CD1c-positive myeloid dendritic cell (primary cell): ENCODE measurements at regions not wholly inside any gene's neighbourhood (a gene's known extent, or its start where the extent isn't known, plus 50 kb on each side); places are given as distances from the start of the nearest gene placed in this dataset.
A peak's percentile ranks its signal among the peaks of the same experiment; 100 is the strongest.
"Not testable (repeated sequence)": the region's sequence is repeated elsewhere in the genome, so short reads cannot be mapped to it uniquely, and the experiment has no call there.

Source experiments
- DNase-seq: peaks from one replicate; pipeline ENCODE4 v3.0.0-alpha.2; 2016; ENCODE audit errors: extremely low spot score

DNA sequence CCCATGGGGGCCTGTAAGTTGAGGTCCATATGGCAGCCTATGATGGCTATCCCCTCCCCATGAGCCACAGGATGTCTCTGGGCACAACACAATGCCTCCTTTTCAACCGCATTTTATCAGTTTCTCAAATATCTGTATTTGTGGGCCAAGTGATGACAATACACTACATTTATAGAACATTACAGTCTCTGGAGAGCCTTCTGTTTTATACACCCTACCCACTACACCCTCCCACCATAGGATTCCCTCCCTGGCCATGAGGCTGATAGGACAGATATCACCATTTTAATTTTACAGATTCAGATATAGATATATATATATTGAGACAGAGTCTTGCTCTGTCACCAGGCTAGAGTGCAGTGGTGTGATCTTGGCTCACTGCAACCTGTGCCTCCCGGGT, 236.8 kb downstream of the ENC1 start:
- DNase-seq: no peak

DNA sequence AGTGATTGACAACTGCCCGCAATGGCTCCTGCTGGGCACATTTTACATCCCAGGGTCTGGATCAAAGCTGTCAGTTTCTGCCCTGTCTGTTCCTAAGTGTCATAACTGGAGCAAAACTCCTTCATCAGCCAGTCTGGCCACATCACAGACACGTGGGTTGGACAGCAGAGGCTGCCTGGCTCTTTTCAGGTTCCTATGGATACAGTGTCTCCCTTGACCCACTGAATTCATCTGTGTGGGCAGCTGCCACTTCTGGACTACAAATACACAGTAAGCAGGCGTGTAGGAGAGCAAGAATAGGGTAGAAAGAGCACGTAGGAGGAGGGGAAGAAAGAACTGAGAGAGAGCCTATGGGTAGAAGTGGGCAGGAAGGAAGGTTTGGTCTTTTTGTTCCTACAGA, 238.0 kb downstream of the ENC1 start:
- DNase-seq: peak; percentile 90

DNA sequence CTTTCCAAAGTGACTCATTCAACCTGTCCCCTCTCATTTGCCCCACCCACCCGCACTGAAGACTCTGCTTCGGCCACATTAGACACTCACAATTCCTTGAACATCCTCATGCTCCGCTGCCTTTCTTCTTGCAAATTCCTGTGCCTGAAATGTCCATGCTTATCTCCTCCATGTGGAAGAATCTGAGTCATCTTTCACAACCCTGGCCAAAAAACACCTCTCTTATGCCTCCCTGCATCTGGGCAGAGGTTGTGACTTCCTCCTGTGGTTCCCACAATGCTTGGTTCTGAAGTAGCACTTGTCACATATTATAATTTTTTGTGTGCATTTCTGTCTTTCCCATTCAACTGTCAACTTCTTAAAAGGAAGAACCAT, 238.6 kb downstream of the ENC1 start:
- DNase-seq: peak; percentile 52

DNA sequence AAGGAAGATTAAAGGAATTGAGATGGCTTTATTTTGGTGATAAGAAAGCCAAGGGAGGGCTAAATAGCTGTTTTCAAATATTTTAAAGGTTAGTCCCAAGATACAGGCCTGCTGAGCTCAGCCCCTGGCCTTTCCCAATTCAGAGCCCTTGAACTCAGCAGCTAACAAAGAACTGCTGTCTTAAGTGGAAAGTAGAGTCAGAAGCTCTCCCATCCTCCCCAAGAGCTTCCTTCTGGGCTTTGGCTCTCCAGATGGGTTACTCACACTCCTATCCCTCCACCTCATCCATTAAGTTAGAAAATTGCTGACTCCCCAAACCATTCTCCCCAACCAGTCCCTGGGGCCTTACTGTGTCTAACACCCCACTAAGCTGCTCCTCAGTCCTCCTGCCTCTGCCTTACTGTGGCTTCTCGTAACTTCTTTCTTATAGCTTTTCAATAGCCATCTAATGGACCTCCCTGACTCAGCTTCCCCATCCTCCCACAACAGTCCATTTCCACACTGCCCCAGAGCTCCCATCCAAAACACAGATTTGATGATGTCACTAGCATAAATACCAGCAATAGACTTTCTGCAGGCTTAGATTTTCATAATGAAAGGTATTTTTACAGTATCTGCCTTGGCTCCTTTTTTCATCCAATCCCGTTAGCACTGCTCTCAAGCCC, 239.1 kb downstream of the ENC1 start:
- peak; percentile 59 for DNase-seq

DNA sequence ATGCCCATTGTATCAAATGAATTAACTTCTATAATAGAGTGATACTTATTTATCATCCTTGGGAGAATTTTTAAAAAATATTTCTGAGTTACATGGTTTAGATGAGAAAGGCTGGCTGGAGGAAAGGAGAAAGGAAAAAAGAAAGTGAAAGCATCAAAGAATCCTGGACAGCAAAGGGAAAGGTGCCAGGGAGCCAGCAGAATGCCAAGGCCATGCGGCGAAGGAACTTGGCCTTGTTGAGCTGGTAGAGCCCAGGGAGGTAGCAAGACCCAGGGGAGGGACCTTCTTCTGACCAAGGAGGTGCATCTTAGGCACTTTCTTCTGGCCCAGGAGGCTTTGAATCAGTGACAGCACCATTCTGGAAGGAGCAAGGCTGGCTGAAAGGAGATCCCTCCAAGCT, 240.5 kb downstream of the ENC1 start:
- no peak for DNase-seq

DNA sequence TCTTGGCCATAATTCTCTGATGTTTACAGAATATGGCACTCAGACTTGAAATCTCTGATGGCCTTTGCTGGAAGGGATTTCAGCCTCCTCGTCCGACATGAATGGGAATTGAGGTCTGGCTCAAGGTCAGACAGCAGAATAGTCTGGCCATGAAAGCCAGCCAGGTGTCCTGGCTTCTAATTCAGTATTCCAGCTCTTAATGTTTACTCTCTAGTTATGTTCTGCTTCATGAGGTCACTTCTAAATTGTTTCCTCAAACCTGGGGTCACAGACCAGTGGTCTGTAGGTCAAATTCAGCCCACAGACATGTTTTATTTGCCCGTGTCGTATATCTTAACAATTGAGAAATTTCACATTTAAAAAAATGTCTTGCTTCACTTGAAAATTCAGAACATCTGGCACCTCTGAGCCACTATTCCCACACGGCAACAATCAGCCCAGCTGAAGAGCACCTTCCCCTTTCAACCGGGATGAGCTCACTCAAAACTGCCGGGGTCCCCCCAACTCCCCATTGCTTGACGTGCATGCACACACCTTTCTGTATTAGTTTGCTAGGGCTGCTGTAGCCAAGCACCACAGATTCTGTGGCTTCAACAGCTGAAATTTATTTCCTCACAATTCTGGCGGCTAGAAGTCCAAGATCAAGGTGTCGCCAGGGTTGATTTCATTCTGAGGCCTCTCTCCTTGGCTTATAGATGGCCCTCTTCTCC, 243.5 kb downstream of the ENC1 start:
- no peak for DNase-seq

DNA sequence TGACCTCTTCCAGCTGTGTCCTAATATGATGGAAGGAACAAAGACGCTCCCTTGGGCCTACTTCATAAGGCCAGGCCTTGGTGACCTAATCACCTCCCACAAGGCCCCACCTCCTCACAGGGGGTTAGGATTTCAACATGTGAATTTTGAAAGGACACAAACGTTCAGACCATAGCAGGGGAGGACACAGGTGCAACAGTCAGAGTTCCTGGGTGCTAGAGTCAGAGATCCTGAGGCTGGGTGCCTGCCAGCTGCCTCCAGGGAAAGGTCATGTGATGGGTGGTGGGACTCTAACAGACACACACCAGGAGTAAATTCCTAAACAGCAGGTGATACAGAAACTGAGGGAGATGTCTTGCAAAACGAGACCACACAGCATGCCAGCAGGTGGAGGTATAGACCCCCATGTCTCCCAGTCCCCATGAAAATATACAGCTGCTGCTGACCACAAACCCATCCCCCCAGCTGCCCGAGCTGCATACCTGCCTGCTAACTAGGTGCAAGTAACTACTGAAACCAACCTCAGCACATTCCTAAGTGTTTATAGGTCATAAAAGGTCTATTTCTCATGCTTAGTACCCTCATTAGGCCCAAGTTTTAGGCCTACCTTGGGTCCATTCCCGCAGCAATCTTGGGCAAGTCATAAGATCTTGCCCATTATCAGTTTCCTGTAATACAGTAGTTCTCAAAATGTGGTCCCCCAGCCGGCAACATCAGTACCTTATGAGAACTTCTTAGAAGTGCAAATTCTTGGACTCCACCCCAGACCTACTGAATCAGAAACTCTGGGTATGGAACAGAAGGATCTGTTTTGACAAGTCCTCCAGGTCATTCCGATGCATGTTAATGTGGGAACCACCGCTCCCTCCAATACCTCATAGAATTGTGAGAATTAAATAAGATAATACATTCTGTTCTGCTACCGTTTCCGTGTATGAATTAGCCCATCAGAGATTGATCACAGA, 245.3 kb downstream of the ENC1 start:
- peak; percentile 20 for DNase-seq

DNA sequence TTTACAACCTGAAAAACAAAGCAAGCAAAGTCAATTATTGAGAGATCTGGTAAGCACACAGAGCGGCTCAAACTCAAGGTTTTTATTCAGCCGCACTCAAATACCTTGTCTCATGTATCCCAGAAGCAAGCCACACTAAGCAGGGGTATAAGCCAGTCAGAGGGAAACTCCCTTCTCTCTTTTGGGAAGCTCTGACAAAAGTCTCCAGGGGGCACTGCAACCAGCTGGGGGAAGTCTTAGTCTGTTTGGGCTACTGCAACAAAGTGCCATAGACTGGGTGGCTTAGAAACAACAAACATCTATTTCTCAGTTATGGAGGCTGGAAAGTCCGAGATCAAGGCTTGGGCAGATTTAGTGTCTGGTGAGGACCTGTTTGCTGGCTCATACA, 246.0 kb downstream of the ENC1 start:
- DNase-seq: peak; percentile 42

DNA sequence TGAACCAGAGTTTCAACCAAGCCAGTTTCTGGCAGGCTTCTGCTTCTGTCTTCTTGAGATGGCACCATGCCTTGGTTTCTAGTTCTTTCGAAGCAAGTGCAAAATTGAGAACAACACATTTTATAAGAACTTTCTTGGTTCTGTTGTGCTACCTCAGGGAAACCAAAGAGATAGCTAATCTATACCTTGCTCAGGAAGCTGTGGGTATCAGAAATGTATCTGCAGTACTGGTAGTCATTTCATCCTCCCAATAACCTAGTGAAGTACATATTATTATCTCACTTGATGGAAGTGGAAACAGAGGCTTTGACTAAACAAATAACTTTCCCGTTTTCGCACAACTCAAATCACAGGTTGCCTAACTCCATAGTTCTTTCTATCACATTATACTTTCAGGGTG, 246.6 kb downstream of the ENC1 start:
- DNase-seq: no peak

DNA sequence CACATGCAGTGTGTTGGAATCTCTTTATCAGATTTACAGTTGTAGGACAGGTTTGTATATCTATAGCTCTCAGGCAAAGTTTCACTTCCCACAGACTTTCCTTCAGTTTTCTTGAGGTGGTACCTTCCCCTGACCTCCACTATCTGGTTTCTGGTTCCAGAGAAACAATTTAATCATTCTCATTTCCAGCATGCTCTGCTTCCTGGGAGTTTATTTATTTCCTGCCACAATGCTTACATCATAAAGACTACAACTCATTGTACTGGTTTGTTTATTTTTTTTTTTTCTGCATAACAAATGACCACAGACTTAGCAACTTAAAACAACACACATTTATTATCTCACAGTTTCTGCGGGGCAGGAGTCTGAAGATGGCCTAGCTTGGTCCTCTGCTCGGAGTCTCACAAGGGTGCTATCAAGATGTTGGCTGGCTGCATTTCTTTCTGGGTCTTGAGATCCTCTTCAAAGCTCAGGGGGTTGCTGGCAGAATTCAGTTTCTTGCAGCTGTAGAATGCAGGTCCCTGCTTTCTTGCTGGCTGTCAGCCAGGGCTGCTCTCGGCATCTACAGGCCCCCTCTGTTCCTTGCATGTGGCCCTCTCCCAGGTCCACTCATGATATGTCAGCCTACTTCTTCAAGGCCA, 247.7 kb downstream of the ENC1 start:
- DNase-seq: peak; percentile 41

DNA sequence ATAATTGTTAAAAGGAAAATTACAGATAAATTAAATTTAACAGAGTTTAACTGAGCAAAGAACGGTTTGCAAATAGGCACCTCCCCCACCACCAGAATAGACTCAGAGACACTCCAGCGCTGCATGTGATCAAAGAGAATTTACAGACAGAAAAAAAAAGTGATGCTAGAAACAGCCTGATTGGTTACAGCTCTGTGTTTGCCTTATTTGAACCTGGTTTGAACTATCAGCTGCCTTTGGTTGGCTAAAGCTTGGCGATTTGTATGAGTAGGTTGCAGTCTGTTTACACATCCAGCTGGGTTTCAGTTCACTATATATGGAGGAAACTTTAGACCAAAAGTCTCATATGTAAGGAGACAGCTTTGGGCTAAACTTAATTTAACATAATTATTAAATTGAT, 249.1 kb downstream of the ENC1 start:
- peak; percentile 66 for DNase-seq

DNA sequence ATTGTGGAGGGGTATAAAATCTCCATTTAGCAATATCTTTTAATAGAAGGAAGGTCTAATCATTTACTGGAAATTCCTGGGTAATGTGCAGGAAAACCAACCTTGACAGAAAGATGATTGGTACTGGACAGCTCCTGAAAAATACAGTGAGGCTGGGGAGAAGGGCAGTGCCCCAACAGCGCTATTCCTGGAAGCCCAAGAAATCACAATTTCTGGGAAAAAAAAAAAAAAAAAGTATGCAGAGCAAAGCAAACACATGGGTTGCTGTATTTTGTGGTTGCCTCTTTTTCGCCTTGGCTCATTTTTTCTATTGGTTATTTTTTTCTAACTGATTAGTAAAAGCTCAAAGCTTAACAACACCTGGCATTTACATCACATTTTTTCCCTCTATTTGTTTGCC, 249.7 kb downstream of the ENC1 start:
- DNase-seq: no peak

DNA sequence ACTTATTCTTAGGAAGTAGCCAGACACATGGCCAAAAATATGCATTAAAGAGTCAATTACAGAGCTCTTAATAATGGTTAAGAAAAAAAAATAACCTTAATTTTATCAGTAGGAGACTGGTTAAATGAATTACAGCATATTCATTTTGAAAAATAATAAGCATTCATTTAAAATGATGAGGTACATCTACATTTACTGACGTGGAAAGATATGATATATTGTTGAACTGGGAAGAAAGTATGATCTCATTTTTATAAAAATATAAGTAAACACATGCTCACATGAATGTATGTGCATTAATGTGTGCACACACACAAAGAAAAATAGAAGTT, 250.3 kb downstream of the ENC1 start:
- no peak for DNase-seq

DNA sequence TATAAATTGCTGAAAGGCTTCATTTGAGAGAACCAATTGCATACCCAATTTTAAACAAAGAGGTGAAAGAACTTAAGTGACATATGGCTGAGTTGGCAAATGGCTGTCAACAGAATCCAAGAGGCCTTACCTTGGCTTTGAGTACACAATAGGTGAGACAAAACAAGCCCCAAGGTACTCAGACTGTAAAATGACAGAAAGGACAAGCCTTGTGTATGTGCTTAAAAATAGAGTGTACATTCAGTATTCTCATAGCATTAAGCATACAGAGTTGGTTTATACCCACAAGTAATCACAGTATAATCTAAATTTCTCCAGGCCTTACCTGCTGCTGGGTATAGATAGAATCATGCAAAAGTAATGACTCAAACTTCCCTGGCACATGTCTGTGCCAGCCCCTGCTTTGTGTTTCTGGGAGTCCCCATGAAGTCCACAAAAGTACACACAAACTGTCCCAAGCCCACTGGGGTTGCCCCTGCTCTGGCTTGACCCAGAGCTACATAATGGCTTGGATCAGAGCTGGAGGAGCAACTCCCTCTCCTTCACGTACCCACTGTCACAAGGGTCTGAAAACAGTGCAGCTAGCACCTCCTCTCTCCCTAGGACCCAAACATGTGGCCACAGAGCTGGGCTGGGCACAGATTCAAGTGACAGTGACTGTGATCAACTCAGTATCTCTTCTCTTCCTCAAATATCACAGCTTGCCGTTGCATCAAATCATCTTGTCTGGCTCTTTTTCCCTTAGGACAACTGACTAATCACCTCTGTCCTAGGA, 250.8 kb downstream of the ENC1 start:
- no peak for DNase-seq

DNA sequence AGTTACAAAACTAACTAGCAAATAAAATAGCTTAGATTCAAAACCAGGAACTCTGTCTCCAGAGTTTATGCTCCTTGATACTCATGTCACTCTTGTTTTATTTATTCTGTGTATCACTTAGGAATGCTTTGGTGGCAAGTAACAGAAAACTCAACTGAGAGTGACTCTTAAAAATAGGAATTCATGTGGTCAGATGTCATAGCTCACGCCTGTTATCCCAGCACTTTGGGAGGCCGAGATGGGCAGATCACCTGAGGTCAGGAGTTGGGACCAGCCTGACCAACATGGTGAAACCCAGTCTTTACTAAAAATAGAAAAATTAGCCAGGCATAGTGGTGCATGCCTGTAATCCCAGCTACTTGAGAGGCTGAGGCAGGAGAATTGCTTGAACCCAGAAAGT, 252.1 kb downstream of the ENC1 start:
- not testable (repeated sequence) for DNase-seq

DNA sequence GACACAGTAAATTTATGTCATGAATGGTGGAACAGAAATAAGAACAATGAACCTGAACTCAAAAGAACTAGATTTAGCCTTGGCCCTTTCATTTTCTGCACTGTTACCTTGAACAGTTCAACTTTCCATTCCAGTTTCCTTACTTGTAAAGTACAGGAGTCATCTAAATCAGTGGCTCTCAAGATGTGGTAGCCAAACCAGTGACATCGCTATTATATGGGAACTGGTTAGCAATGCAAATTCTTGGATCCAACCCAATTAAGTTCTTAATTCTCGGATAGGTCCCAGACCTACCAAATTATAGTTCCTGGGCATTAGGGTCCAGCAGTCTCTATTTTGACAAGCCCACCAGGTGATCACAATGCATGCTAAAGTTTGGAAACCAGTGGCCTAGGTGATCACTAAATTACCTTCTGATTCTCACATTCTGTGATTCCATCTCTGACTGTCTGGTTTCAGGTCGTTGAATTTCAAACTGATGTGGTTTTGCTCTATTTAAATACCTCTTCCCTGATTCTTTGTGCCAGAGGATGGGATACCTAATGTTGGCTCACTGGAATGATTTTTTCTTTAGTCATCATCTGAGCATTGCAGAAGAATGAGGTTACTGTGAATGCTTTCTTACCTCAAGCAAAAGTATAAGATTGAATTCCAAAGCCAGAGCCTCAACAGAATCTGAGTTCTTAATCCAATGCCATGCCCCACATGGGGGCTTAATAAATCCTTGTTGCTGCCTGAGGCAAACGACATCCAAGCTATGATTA, 253.8 kb downstream of the ENC1 start:
- DNase-seq: no peak

DNA sequence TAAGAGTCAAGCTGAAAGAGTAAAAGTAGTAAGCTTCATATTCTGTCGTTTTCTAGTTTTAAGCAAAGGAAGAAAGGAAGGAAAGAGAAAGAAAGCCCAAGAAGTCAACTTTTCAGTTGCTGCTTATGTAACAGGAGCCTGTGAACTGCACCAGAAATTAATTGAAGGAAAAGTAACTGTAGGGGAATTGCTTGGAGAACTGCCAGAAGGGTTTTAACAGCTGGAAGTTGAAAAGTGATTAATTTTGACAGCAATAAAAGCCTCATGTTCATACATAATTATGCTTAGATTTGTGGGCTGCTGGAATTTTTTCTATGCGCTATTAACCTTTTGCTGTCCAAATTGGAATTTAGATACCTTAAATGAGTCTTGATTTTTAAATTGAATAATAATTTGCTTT, 255.7 kb downstream of the ENC1 start:
- DNase-seq: no peak

DNA sequence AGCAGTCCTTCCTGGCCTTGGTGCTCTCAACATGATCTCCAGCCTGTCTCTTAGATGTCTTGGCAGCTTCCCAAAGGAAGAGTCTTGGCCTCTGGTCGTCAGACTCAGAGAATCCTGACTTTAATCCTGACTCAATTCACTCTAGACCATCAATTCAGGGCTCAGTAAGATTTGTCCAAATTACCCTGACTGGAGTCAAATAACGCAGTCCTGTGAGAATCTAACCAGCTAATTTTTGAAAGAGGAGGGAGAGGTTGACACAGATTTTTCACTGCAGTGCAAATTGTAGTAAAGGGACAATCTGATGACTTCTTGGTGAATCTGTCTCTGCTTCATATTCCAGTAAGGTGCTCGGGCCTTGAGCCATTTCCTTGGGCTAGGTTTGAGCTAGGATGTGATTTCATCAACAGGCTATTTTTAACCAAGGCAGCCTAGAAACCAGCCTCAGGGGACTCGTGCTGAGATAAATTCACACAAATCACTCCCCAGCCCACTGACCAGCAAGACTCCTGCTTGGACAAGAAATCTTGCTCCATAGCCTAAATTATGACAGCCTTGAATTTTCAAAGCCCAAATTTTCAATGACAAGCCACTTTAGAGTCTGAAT, 257.4 kb downstream of the ENC1 start:
- DNase-seq: no peak

DNA sequence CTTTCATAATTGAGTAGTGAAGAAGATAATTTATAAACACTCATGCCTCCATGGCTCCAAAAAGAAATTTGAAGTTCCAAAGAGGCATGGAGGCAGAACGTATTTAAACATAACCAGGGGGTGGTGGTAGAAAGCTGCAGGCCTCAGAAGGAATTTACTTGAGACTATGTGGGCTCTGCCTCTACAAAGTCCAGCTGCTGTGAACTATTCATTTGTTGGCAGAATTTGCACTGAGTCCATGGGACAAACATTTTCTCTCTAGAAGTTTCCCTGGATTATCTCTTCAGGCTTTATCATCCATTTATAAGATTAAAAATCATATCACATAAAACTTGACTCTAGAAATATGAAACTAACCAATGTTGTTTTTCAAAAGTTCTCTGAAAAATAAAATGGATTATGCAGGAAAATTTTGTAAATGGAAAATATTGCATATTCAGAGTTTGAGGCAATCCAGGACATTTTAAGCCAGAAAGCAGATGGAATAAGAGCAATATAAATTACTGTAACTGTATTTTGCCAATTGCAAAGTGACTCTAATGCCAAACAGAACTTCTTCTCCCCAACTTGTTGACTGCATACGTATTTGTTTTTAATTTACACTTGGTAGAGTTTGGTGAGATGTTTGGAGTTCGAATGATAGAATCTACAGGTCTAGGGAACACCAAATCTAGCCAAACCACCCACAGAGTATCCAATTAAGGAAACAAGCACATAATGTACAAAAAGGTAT, 258.2 kb downstream of the ENC1 start:
- no peak for DNase-seq

DNA sequence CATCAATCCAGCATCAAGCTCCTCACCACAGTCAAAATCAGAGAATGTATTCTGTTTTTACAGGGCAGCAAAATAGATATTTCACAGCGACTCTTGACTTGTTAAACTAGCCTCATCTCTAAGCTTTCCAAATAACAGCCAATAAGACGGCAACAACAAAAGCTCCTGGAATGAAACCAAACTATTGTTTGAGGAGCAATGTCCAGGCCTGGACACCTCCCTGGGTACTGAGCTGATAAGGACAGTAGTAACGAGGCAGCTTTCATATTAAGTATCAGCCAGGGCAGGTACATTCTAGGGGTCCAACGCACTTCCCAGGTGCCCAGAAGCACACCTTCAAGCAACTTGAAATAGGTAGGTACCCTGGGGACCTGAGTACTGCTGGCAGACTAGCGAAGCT, 260.3 kb downstream of the ENC1 start:
- DNase-seq: no peak
